ENCODE measurements at regions not wholly inside any gene's neighbourhood (a gene's known extent, or its start where the extent isn't known, plus 50 kb on each side); places are given as distances from the start of the nearest gene placed in this dataset.

DNA sequence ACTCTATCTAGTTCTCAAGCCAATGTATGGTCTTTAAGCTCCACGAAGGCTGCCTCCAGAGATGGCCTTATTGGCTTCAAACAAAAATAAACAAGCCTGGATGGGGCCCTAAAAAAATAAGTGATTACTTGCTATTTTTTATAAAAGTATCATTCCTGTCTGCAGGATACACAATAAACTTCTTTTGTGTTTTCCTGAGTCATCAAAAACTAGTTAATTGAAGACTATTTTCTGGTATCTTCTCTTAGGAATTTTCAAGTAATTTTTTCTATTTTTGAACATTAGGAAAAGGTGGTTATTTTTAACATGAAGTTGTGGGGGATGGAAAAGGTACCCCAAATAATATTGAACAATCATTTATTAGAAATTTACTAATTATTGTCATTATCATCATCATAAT lies 213.1 kb upstream of the DYNLRB2 start:
- TF ChIP-seq POLR2A (IDR thresholded peaks at IDR 0.05) (no peak), CTCF (IDR thresholded peaks at IDR 0.05) (no peak)
